ENCODE measurements at regions not wholly inside any gene's neighbourhood (a gene's known extent, or its start where the extent isn't known, plus 50 kb on each side); places are given as distances from the start of the nearest gene placed in this dataset.
"Not testable (repeated sequence)": the region's sequence is repeated elsewhere in the genome, so short reads cannot be mapped to it uniquely, and the experiment has no call there.

GRCh38 chr1:30660241-30660640 lies 63.1 kb downstream of the MATN1 start:
- H3K9ac ChIP-seq (ENCODE audit: low read depth, low read length): no peak overlapping the region
- no peaks in the 10 kb centered on the region for H3K27me3 ChIP-seq (ENCODE audit: insufficient read depth, low read length)
- H3K27ac ChIP-seq (ENCODE audit: low read length): no peak overlapping the region
- H3K36me3 ChIP-seq (ENCODE audit: insufficient read depth, low read depth, low read length): no peaks in the 10 kb centered on the region
- H3K4me1 ChIP-seq (ENCODE audit: insufficient read depth, low read length): no peaks in the 10 kb centered on the region; the same call in 1 of the 2 replicates
- no peaks in the 10 kb centered on the region for H3K9me3 ChIP-seq (ENCODE audit: insufficient read depth, low read depth, low read length)
- H3K4me3 ChIP-seq (ENCODE audit: low read length): no peak overlapping the region

DNA sequence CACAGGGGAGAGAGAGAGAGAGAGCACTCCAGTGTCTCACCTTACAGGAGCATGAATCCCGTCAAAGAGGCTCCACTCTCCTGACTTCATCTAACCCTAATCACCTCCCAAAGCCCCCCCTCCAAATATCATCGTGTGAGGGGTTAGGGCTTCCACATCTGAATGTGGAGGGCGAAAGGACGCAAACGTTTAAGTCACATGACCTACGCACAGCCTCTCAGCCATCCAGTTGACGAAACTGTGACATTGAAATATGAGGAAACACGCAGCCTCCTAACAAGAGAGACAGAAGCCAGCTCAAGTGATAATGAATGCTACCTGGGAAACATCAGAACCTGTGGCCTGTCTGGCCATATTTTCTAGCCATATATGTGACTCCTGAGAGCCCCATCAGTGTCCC lies 63.7 kb downstream of the MATN1 start:
- Histone ChIP-seq H3K4me1 (ENCODE audit: insufficient read depth, low read length) (no peaks in the 10 kb centered on the region; the same call in 1 of the 2 replicates), H3K36me3 (ENCODE audit: insufficient read depth, low read depth, low read length) (no peaks in the 10 kb centered on the region), H3K27me3 (ENCODE audit: insufficient read depth, low read length) (no peaks in the 10 kb centered on the region), H3K9me3 (ENCODE audit: insufficient read depth, low read depth, low read length) (no peaks in the 10 kb centered on the region), H3K4me3 (ENCODE audit: low read length) (no peak overlapping the region), H3K27ac (ENCODE audit: low read length) (no peak overlapping the region), H3K9ac (ENCODE audit: low read depth, low read length) (no peak overlapping the region)

GRCh38 chr1:30658375-30658774 lies 65.0 kb downstream of the MATN1 start:
- not testable (repeated sequence) for H3K27ac ChIP-seq (ENCODE audit: low read length); H3K36me3 ChIP-seq (ENCODE audit: insufficient read depth, low read depth, low read length); H3K27me3 ChIP-seq (ENCODE audit: insufficient read depth, low read length); H3K4me3 ChIP-seq (ENCODE audit: low read length); H3K9me3 ChIP-seq (ENCODE audit: insufficient read depth, low read depth, low read length); H3K4me1 ChIP-seq (ENCODE audit: insufficient read depth, low read length); H3K9ac ChIP-seq (ENCODE audit: low read depth, low read length)

DNA sequence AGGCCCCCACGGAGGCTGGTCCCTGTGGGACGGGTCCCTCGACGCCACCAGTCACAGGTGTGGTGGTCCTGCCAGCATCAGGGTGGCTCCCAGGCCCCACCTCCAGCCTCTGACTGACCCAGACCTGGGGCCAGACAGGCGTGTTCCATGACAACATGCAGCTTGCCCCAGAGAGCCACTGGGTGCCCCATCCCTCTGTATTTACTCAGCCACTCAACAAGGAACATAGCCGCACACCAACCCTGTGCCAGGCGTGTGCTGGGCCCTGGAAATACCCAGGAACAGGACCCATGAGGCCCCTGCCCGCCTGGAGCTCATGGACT lies 65.4 kb downstream of the MATN1 start:
- Histone ChIP-seq H3K27ac (ENCODE audit: low read length) (no peak overlapping the region), H3K9ac (ENCODE audit: low read depth, low read length) (no peak overlapping the region), H3K27me3 (ENCODE audit: insufficient read depth, low read length) (no peaks in the 10 kb centered on the region), H3K9me3 (ENCODE audit: insufficient read depth, low read depth, low read length) (no peaks in the 10 kb centered on the region), H3K4me3 (ENCODE audit: low read length) (no peak overlapping the region), H3K4me1 (ENCODE audit: insufficient read depth, low read length) (no peaks in the 10 kb centered on the region; the same call in 1 of the 2 replicates), H3K36me3 (ENCODE audit: insufficient read depth, low read depth, low read length) (no peaks in the 10 kb centered on the region)

DNA sequence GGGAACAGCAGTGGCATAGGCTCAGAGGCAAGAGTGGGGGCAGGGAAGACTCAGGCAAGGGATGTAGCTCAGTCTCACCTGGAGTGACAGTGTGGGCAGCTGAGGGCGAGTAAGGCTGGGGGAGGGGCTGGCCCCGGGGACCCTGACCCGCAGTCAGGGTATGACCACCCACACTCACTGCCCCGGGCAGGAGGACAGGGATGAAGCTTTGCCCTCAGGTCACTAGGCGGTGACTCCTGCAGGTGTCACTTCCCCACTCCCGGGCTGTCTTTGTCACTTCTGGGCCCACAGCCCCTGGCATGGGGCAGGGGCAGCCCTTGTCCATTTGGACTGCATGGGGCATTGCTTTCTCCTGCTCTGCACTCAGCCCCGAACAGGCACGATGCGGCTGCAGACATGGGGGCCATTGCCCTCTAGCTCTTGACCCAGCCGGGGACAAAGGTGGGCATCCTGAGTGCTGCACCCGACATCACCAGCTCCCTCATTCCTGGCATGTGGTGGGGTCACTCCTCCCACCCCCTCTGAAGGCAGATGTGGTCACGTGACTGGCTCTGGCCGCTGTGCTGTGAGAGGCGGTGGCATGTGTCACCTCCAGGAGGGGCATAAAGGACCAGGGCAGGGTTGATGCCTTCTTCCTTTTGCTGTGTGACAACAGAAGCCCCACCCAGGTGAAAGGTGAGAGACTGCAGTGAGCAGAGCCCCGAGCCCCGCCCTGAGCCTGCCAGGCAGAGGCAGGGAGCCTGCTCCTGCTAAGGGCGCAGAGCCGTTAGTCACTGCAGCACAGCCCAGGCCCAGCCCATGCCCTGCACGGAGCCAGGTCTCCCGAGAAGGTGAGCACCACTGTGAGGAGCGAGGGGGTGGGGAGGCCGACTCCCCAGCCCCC lies 66.0 kb downstream of the MATN1 start:
- peaks cover 1% of the 10 kb centered on the region; the same call in 1 of the 2 replicates for H3K4me1 ChIP-seq (ENCODE audit: insufficient read depth, low read length)
- no peak overlapping the region for H3K27ac ChIP-seq (ENCODE audit: low read length)
- H3K27me3 ChIP-seq (ENCODE audit: insufficient read depth, low read length): no peaks in the 10 kb centered on the region
- no peak overlapping the region for H3K4me3 ChIP-seq (ENCODE audit: low read length)
- H3K36me3 ChIP-seq (ENCODE audit: insufficient read depth, low read depth, low read length): no peaks in the 10 kb centered on the region
- no peaks in the 10 kb centered on the region for H3K9me3 ChIP-seq (ENCODE audit: insufficient read depth, low read depth, low read length)
- no peak overlapping the region for H3K9ac ChIP-seq (ENCODE audit: low read depth, low read length)

DNA sequence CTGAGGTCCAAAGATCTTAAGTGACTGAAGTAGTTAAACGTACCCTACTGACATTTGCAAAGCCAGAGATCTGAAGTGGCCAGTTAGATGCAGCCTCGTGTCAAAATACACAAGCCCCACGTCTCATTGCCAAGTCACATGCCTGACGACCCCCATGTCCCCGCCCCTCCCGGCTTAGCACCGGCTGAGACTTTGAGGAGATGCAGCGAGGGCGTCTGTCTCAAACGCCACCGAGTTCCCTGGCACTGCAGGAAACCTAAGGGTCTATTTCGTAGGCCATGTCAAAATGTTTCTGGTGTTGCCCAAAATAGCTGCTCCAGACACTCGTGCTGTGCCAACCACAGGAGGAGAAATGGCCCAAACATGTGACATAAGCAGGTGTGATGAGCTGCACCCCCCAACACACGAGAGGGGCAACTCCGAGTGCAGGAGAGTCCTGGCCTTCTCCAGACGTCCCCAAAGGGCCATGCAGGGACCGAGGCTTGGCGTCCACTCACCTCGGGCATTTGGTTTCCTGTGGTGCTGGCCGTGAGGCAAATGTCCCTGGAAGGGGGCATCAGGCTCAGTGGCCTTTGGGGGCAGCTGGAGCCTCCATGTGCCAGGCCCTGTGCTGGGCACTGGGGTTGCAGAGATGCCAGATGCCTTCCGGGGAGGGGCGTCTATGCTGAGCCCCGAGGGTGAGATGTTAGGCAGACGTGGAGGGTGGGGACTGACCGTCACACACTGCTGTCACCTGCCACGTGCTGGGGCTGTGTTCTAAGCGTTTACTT lies 67.0 kb downstream of the MATN1 start:
- H3K36me3 ChIP-seq (ENCODE audit: insufficient read depth, low read depth, low read length): no peaks in the 10 kb centered on the region
- no peaks in the 10 kb centered on the region for H3K27me3 ChIP-seq (ENCODE audit: insufficient read depth, low read length)
- H3K4me1 ChIP-seq (ENCODE audit: insufficient read depth, low read length): peaks cover 7% of the 10 kb centered on the region; the same call in 1 of the 2 replicates
- no peak overlapping the region for H3K4me3 ChIP-seq (ENCODE audit: low read length)
- no peak overlapping the region for H3K27ac ChIP-seq (ENCODE audit: low read length)
- no peaks in the 10 kb centered on the region for H3K9me3 ChIP-seq (ENCODE audit: insufficient read depth, low read depth, low read length)
- H3K9ac ChIP-seq (ENCODE audit: low read depth, low read length): no peak overlapping the region

GRCh38 chr1:30655672-30656071 lies 67.7 kb downstream of the MATN1 start:
- no peak overlapping the region for H3K27ac ChIP-seq (ENCODE audit: low read length)
- H3K9me3 ChIP-seq (ENCODE audit: insufficient read depth, low read depth, low read length): no peaks in the 10 kb centered on the region
- no peak overlapping the region for H3K9ac ChIP-seq (ENCODE audit: low read depth, low read length)
- H3K4me1 ChIP-seq (ENCODE audit: insufficient read depth, low read length): peaks cover 7% of the 10 kb centered on the region; the same call in 1 of the 2 replicates
- no peaks in the 10 kb centered on the region for H3K27me3 ChIP-seq (ENCODE audit: insufficient read depth, low read length)
- no peaks in the 10 kb centered on the region for H3K36me3 ChIP-seq (ENCODE audit: insufficient read depth, low read depth, low read length)
- no peak overlapping the region for H3K4me3 ChIP-seq (ENCODE audit: low read length)

GRCh38 chr1:30654188-30654587 lies 69.2 kb downstream of the MATN1 start:
- Histone ChIP-seq H3K9ac (ENCODE audit: low read depth, low read length) (no peak overlapping the region), H3K27ac (ENCODE audit: low read length) (no peak overlapping the region), H3K4me1 (ENCODE audit: insufficient read depth, low read length) (peaks cover 7% of the 10 kb centered on the region; the same call in 1 of the 2 replicates), H3K36me3 (ENCODE audit: insufficient read depth, low read depth, low read length) (no peaks in the 10 kb centered on the region), H3K9me3 (ENCODE audit: insufficient read depth, low read depth, low read length) (no peaks in the 10 kb centered on the region), H3K27me3 (ENCODE audit: insufficient read depth, low read length) (no peaks in the 10 kb centered on the region), H3K4me3 (ENCODE audit: low read length) (no peak overlapping the region)

- peaks cover 7% of the 10 kb centered on the region; the same call in 1 of the 2 replicates for H3K4me1 ChIP-seq (ENCODE audit: insufficient read depth, low read length)
- H3K27ac ChIP-seq (ENCODE audit: low read length): no peak overlapping the region
- H3K36me3 ChIP-seq (ENCODE audit: insufficient read depth, low read depth, low read length): no peaks in the 10 kb centered on the region
- H3K4me3 ChIP-seq (ENCODE audit: low read length): no peak overlapping the region
- H3K27me3 ChIP-seq (ENCODE audit: insufficient read depth, low read length): no peaks in the 10 kb centered on the region
- no peak overlapping the region for H3K9ac ChIP-seq (ENCODE audit: low read depth, low read length)
- H3K9me3 ChIP-seq (ENCODE audit: insufficient read depth, low read depth, low read length): no peaks in the 10 kb centered on the region
Measured at GRCh38 chr1:30652152-30652841, 71.1 kb downstream of the MATN1 start.

GRCh38 chr1:30651395-30651794 lies 72.0 kb downstream of the MATN1 start:
- H3K9me3 ChIP-seq (ENCODE audit: insufficient read depth, low read depth, low read length); H3K36me3 ChIP-seq (ENCODE audit: insufficient read depth, low read depth, low read length); H3K9ac ChIP-seq (ENCODE audit: low read depth, low read length); H3K4me1 ChIP-seq (ENCODE audit: insufficient read depth, low read length); H3K27ac ChIP-seq (ENCODE audit: low read length); H3K4me3 ChIP-seq (ENCODE audit: low read length); H3K27me3 ChIP-seq (ENCODE audit: insufficient read depth, low read length): not testable (repeated sequence)

GRCh38 chr1:30650968-30651320 lies 72.4 kb downstream of the MATN1 start:
- Histone ChIP-seq H3K4me1 (ENCODE audit: insufficient read depth, low read length) (peaks cover 7% of the 10 kb centered on the region; the same call in 1 of the 2 replicates), H3K4me3 (ENCODE audit: low read length) (no peak overlapping the region), H3K9me3 (ENCODE audit: insufficient read depth, low read depth, low read length) (no peaks in the 10 kb centered on the region), H3K27me3 (ENCODE audit: insufficient read depth, low read length) (no peaks in the 10 kb centered on the region), H3K27ac (ENCODE audit: low read length) (no peak overlapping the region), H3K36me3 (ENCODE audit: insufficient read depth, low read depth, low read length) (no peaks in the 10 kb centered on the region), H3K9ac (ENCODE audit: low read depth, low read length) (no peak overlapping the region)
